Suprapubic skin (tissue), 3 donors: ENCODE measurements at regions not wholly inside any gene's neighbourhood (a gene's known extent, or its start where the extent isn't known, plus 50 kb on each side); places are given as distances from the start of the nearest gene placed in this dataset.

Experiments
- CTCF ChIP-seq, 2 donors: fragments of 200-600 bp in 1 of 2; fragments of 450-650 bp in 1 of 2; sonication (generic) in 1 of 2; IDR thresholded peaks; one replicate each; pipeline ENCODE4 v1.5.1; 2016 to 2019; ENCODE audit warnings: antibody characterized with exemption in 2 of 2, mild to moderate bottlenecking in 1 of 2, moderate library complexity in 1 of 2
- EP300 ChIP-seq: sonication (generic); formaldehyde crosslinking; IDR thresholded peaks from one replicate; pipeline ENCODE4 v1.6.1; 2017; ENCODE audit warnings: antibody characterized with exemption

GRCh38 chr20:48398506-48399449, 429.0 kb downstream of the PREX1 start:
- TF ChIP-seq EP300: no peak
- TF ChIP-seq CTCF (IDR thresholded peaks at IDR 0.05): no peak
